Stomach (tissue), 8 donors: ENCODE measurements at regions not wholly inside any gene's neighbourhood (a gene's known extent, or its start where the extent isn't known, plus 50 kb on each side); places are given as distances from the start of the nearest gene placed in this dataset.
"Not testable (repeated sequence)": the region's sequence is repeated elsewhere in the genome, so short reads cannot be mapped to it uniquely, and the experiment has no call there.

Experiments
- DNase-seq, 2 donors: peaks; one replicate each; pipeline versions ENCODE4 v3.0.0 to v3.0.0-alpha.2; 2013 to 2019
- H3K27ac ChIP-seq, 5 donors: fragments of 200-600 bp in 4 of 5; sonication (generic) in 4 of 5; one replicate each; pipeline ENCODE4 v1.5.1; 2013 to 2019; ENCODE audit warnings: mild to moderate bottlenecking in 1 of 5, moderate library complexity in 1 of 5
- H3K27me3 ChIP-seq, 3 donors: fragments of 200-600 bp; sonication (generic); one replicate each; pipeline ENCODE4 v1.5.1; 2017 to 2019; ENCODE audit warnings: mixed run types in 1 of 3
- H3K36me3 ChIP-seq, 4 donors: fragments of 200-600 bp; sonication (generic); 1 replicate in 3 of 4; 2 replicates in 1 of 4; pipeline ENCODE4 v1.5.1; 2016 to 2019
- H3K4me1 ChIP-seq, 4 donors: fragments of 200-600 bp; sonication (generic); one replicate each; pipeline ENCODE4 v1.5.1; 2016 to 2019
- H3K4me3 ChIP-seq, 4 donors: fragments of 200-600 bp; sonication (generic) in 3 of 4; one replicate each; pipeline ENCODE4 v1.5.1; 2016 to 2019; ENCODE audit warnings: mild to moderate bottlenecking in 1 of 4
- H3K9me3 ChIP-seq, 4 donors: fragments of 200-600 bp; sonication (generic); one replicate each; pipeline ENCODE4 v1.5.1; 2016 to 2019
- EP300 ChIP-seq: sonication (generic); formaldehyde crosslinking; IDR thresholded peaks from one replicate; pipeline ENCODE4 v1.6.1; 2017; ENCODE audit warnings: antibody characterized with exemption
- POLR2A ChIP-seq, 4 donors: fragments of 450-650 bp; IDR thresholded peaks; one replicate each; pipeline ENCODE4 v1.6.1; 2016; ENCODE audit warnings: antibody characterized with exemption in 4 of 4, control low read depth in 2 of 4, mild to moderate bottlenecking in 1 of 4, moderate library complexity in 1 of 4
- POLR2AphosphoS5 ChIP-seq, 3 donors: sonication (generic); formaldehyde crosslinking; IDR thresholded peaks; one replicate each; pipeline ENCODE4 v1.6.1; 2016; ENCODE audit warnings: antibody characterized with exemption in 3 of 3
- WGBS, 5 donors: extraction: QIAGEN DNeasy Blood & Tissue Kit in 3 of 5; methylation state at CpG; one replicate each; pipeline versions ENCODE4 v1.1.5 to v1.1.7; 2013 to 2018; 5-methylcytosine and 5-hydroxymethylcytosine counted together
- intact Hi-C: fragments of 100-400 bp; cut with DNase I; formaldehyde crosslinking; loops from one replicate; pipeline ENCODE4 v1.15.1; 2023; ENCODE audit warnings: low total_unique reads
- TF ChIP-seq, protein P1 (sequence below), 7 experiments: fragments of 450-650 bp in 4 of 7; fragments of 200-600 bp in 3 of 7; sonication (generic) in 3 of 7; IDR thresholded peaks; one replicate each; pipeline ENCODE4 v1.5.1; 2016 to 2019; ENCODE audit warnings: antibody characterized with exemption in 7 of 7, control low read depth in 2 of 7, mild to moderate bottlenecking in 1 of 7
- donor health status: healthy with polysubstance abuse.
- donor health status: Bipolar disorder and iron deficiency.
- donor health status: healthy.

DNA sequence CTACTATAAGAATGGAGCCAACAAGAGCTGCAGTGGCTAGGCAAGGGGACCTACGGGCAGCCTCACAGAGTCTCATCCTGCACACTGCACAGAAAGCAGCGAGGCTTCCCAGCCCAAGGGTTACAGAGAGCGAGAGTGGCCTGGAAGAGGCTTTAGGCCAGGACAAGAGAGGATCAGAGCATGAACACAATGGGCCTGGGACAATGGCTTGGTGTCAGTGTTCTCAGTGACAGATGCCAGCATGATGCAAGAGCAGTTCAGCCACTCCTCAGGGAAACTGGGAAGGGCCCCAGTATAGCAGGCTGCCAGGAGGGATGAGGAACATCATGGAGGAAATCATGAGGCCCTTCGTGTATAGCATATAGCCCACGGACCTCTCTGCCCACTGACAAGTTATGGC is 108.0 kb downstream of the NUS1 start:
- no peak overlapping the region for H3K27ac ChIP-seq
- 53 to 68% (median 58%) methylated on average over 5 of the region's 5 CpGs for WGBS, 5 donors
- TF ChIP-seq POLR2A (IDR thresholded peaks at IDR 0.05) (no peak), EP300 (no peak), POLR2AphosphoS5 (IDR thresholded peaks at IDR 0.05) (no peak)
- TF ChIP-seq, protein P1, sequence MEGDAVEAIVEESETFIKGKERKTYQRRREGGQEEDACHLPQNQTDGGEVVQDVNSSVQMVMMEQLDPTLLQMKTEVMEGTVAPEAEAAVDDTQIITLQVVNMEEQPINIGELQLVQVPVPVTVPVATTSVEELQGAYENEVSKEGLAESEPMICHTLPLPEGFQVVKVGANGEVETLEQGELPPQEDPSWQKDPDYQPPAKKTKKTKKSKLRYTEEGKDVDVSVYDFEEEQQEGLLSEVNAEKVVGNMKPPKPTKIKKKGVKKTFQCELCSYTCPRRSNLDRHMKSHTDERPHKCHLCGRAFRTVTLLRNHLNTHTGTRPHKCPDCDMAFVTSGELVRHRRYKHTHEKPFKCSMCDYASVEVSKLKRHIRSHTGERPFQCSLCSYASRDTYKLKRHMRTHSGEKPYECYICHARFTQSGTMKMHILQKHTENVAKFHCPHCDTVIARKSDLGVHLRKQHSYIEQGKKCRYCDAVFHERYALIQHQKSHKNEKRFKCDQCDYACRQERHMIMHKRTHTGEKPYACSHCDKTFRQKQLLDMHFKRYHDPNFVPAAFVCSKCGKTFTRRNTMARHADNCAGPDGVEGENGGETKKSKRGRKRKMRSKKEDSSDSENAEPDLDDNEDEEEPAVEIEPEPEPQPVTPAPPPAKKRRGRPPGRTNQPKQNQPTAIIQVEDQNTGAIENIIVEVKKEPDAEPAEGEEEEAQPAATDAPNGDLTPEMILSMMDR (IDR thresholded peaks at IDR 0.05), result no peak
- peak in 1 of 2 donors; percentile 1 for DNase-seq
- intact Hi-C loops, result no loop called here
- no peaks in the 10 kb centered on the region for H3K27me3 ChIP-seq
- H3K4me3 ChIP-seq, result no peak overlapping the region
- H3K9me3 ChIP-seq, result no peaks in the 10 kb centered on the region
- no peaks in the 10 kb centered on the region for H3K4me1 ChIP-seq
- no peaks in the 10 kb centered on the region for H3K36me3 ChIP-seq

DNA sequence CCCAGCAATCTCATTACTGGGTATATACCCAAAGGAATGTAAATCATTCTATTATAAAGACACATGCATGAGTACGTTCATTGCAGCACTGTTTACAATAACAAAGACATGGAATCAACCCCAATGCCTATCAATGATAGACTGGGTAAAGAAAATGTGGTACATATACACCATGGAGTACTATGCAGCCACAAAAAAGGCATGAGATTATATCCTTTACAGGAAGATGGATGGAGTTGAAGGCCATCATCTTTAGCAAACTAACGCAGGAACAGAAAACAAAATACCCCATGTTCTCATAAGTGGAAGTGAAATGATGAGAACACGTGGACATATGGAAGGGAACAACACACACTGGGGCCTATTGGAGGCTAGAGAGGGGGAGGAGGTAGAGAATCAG is 115.7 kb downstream of the NUS1 start:
- H3K4me1 ChIP-seq, result no peaks in the 10 kb centered on the region
- intact Hi-C loops, result no loop called here
- H3K27ac ChIP-seq, result no peak overlapping the region
- TF ChIP-seq, protein P1 (IDR thresholded peaks at IDR 0.05), result no peak
- TF ChIP-seq EP300, result no peak
- TF ChIP-seq POLR2A (IDR thresholded peaks at IDR 0.05), result no peak
- no peak for TF ChIP-seq POLR2AphosphoS5 (IDR thresholded peaks at IDR 0.05)
- no peaks in the 10 kb centered on the region for H3K27me3 ChIP-seq
- H3K36me3 ChIP-seq, result no peaks in the 10 kb centered on the region
- 74 to 91% (median 87%) methylated on average over 3 of the region's 3 CpGs for WGBS, 5 donors
- no peak for DNase-seq
- H3K9me3 ChIP-seq, result no peaks in the 10 kb centered on the region
- no peak overlapping the region for H3K4me3 ChIP-seq

DNA sequence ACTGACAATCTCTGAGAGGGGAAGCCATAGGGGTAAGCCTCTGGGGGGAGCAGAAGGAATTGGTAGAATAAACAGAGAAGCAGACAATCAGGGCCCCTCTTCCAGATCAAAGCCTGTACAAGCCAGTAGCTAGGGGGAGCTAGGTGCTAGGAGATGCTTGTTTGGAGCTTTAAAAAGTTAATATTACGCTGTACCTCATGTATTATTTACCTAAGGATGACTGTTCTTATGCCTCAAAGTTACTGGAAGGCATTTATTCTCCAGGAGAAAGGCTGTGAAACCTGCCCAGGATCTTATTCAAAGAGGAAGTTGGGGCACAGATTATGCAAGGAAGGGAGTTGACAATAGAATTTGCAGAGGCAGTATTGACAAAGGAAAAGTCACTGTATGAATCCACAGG is 111.8 kb upstream of the SLC35F1 start:
- H3K27me3 ChIP-seq, result no peaks in the 10 kb centered on the region
- no peaks in the 10 kb centered on the region for H3K4me1 ChIP-seq
- DNase-seq, result peak in 1 of 2 donors; percentile 26
- H3K27ac ChIP-seq, result no peak overlapping the region
- H3K4me3 ChIP-seq, result no peak overlapping the region
- H3K9me3 ChIP-seq, result no peaks in the 10 kb centered on the region
- intact Hi-C loops, result no loop called here
- H3K36me3 ChIP-seq, result no peaks in the 10 kb centered on the region
- TF ChIP-seq POLR2A (IDR thresholded peaks at IDR 0.05), result no peak
- TF ChIP-seq EP300, result no peak
- no peak for TF ChIP-seq POLR2AphosphoS5 (IDR thresholded peaks at IDR 0.05)
- TF ChIP-seq, protein P1 (IDR thresholded peaks at IDR 0.05), result no peak
- 13 to 33% (median 29%) methylated on average over 1 of the region's 1 CpG for WGBS, 5 donors

DNA sequence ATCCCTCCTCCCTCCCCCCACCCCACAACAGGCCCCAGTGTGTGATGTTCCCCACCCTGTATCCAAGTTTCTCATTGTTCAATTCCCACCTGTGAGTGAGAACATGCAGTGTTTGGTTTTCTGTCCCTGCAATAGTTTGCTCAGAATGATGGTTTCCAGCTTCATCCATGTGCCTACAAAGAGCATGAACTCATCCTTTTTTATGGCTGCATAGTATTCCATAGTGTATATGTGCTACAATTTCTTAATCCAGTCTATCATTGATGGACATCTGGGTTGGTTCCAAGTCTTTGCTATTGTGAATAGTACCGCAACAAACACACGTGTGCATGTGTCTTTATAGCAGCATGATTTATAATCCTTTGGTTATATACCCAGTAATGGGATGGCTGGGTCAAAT is 108.2 kb upstream of the SLC35F1 start:
- WGBS, 5 donors, result 90 to 96% (median 95%) methylated on average over 2 of the region's 2 CpGs

GRCh38 chr6:117810269-117810668 is 96.8 kb upstream of the SLC35F1 start:
- no peak for DNase-seq
- Histone ChIP-seq H3K4me3 (no peak overlapping the region), H3K27ac (no peak overlapping the region), H3K9me3 (peaks cover 0 to 9% (median under 1%) of the 10 kb centered on the region in 4 donors), H3K4me1 (no peaks in the 10 kb centered on the region), H3K27me3 (no peaks in the 10 kb centered on the region), H3K36me3 (no peaks in the 10 kb centered on the region)
- WGBS, 5 donors, result 80 to 89% (median 82%) methylated on average over 6 of the region's 6 CpGs
- intact Hi-C loops, result no loop called here
- TF ChIP-seq, protein P1 (IDR thresholded peaks at IDR 0.05), result no peak
- TF ChIP-seq POLR2AphosphoS5 (IDR thresholded peaks at IDR 0.05), result no peak
- TF ChIP-seq POLR2A (IDR thresholded peaks at IDR 0.05), result no peak
- TF ChIP-seq EP300, result no peak

More for the DNA sequence above, 108.2 kb upstream of the SLC35F1 start:
- H3K27me3 ChIP-seq, H3K4me1 ChIP-seq, DNase-seq, H3K27ac ChIP-seq, intact Hi-C loops, H3K4me3 ChIP-seq, H3K9me3 ChIP-seq, H3K36me3 ChIP-seq: not testable (repeated sequence)
